Progenitor cell of endocrine pancreas (in vitro differentiated cells): ENCODE measurements at regions not wholly inside any gene's neighbourhood (a gene's known extent, or its start where the extent isn't known, plus 50 kb on each side); places are given as distances from the start of the nearest gene placed in this dataset.

Source experiments
- DNase-seq: peaks from one replicate; pipeline ENCODE4 v3.0.0; 2021; ENCODE audit warnings: low spot score; ENCODE audit not compliant: unreplicated experiment
- H3K27ac Mint-ChIP-seq: 2 replicates; pipeline ENCODE4 v1.8.0; 2021; ENCODE audit warnings: mild to moderate bottlenecking, moderate library complexity, mixed read lengths
- H3K27me3 Mint-ChIP-seq: 2 replicates; pipeline ENCODE4 v1.8.0; 2021; ENCODE audit warnings: mixed read lengths
- H3K36me3 Mint-ChIP-seq: 2 replicates; pipeline ENCODE4 v1.8.0; 2022; ENCODE audit warnings: mixed read lengths; ENCODE audit not compliant: insufficient read depth
- H3K4me1 Mint-ChIP-seq: 2 replicates; pipeline ENCODE4 v1.8.0; 2021; ENCODE audit warnings: low read depth, mixed read lengths
- H3K4me3 Mint-ChIP-seq: 2 replicates; pipeline ENCODE4 v1.8.0; 2021; ENCODE audit warnings: low read depth, mild to moderate bottlenecking, moderate library complexity, mixed read lengths
- H3K9me3 Mint-ChIP-seq: 2 replicates; pipeline ENCODE4 v1.8.0; 2021; ENCODE audit warnings: low read depth, mixed read lengths
- TF ChIP-seq, protein P1 (sequence below): fragments of 200-600 bp; sonication (generic); IDR thresholded peaks from one replicate; pipeline ENCODE4 v1.5.0; 2021; ENCODE audit warnings: antibody characterized with exemption, mild to moderate bottlenecking; ENCODE audit not compliant: unreplicated experiment

DNA sequence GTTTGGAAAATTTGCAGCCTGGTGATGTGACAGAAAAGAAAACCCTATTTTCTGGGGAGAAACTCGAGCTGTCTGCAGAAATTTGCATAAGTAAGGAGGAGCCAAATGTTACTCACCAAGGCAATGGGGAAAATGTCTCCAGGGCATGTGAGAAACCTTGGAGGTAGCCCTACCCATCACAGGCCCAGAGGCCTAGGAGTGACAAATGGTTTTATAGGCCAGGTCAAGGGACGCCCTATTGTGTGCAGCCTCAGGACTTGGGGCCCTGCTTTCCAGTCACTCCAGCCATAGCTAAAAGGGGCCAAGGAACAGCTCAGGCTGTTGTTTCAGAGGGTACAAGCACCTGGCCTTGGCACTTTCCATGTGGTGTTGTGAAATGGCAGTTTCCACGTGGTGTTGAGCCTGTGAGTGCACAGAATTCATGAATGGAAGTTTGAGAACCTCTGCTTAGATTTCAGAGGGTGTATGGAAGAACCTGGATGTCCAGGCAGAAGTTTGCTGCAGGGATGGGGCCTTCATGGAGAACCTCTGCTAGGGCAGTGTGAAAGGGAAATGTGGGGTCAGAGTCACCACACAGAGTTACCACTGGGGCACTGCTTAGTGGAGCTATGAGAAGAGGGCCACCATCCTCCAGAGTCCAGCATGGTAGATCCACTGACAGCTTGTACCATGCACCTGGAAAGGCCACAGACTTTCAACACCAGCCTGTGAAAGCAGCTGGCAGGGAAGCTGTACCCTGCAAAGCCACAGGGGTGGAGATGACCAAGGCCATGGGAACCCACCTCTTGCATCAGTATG is 637.6 kb upstream of the EPHA5 start:
- Mint-ChIP-seq H3K4me3 (no peak overlapping the region), H3K9me3 (peaks cover 12% of the 10 kb centered on the region), H3K27ac (no peak overlapping the region), H3K4me1 (no peaks in the 10 kb centered on the region), H3K36me3 (no peaks in the 10 kb centered on the region), H3K27me3 (no peaks in the 10 kb centered on the region)
- TF ChIP-seq, protein P1, sequence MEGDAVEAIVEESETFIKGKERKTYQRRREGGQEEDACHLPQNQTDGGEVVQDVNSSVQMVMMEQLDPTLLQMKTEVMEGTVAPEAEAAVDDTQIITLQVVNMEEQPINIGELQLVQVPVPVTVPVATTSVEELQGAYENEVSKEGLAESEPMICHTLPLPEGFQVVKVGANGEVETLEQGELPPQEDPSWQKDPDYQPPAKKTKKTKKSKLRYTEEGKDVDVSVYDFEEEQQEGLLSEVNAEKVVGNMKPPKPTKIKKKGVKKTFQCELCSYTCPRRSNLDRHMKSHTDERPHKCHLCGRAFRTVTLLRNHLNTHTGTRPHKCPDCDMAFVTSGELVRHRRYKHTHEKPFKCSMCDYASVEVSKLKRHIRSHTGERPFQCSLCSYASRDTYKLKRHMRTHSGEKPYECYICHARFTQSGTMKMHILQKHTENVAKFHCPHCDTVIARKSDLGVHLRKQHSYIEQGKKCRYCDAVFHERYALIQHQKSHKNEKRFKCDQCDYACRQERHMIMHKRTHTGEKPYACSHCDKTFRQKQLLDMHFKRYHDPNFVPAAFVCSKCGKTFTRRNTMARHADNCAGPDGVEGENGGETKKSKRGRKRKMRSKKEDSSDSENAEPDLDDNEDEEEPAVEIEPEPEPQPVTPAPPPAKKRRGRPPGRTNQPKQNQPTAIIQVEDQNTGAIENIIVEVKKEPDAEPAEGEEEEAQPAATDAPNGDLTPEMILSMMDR: no peak
- DNase-seq: no peak

DNA sequence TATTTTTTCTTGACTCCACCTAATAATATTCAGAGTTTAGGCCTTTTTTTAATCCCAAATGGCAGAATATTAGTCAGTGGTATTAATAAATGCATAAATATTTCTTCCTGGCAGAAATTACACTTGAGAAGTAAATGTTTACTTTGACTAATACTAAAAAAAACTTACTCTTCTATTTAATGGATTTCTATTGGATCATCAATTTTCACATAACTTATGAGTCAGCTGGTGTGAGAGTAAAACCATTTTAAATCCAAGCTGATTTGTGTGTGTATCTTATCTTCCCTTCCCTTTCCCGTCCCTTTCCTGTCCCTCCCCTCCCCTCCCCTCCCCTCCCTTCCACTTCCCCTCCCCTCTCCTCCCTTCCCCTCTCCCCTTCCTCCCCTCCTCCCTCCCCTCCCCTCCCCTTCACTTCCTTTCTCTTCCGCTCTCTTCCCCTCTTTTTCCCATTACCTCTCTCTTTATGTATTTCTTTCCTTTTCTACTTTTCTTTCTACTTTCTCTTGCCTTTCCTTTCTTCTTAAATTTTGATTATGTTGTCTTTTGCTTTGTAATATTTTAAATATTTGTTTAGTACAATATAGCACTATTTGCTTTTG is 630.1 kb upstream of the EPHA5 start:
- Mint-ChIP-seq H3K27me3 (no peaks in the 10 kb centered on the region), H3K36me3 (no peaks in the 10 kb centered on the region), H3K27ac (no peak overlapping the region), H3K4me1 (peaks cover 2% of the 10 kb centered on the region), H3K4me3 (no peak overlapping the region), H3K9me3 (peaks cover 4% of the 10 kb centered on the region)
- TF ChIP-seq, protein P1: no peak
- no peak for DNase-seq

DNA sequence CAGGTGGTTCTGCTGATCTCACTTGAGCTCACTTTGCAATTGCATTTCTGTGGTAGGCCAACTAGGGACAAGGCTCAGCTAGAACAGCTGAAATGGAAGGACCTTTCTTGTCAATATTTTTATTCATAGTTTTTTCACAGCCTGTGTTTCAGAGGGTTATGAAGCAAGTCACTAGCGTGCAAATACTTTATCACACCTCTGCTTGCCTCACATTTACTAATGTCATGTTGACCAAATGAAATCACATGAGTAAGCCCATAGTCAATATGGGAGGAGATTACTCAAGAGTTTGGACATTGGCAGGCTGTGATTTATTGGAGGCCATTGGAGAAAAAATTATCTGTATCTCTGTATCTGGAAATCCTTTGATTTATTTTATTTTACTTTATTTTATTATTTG is 628.3 kb upstream of the EPHA5 start:
- DNase-seq: no peak
- Mint-ChIP-seq H3K27ac (no peak overlapping the region), H3K9me3 (peaks cover 4% of the 10 kb centered on the region), H3K36me3 (no peaks in the 10 kb centered on the region), H3K27me3 (no peaks in the 10 kb centered on the region), H3K4me3 (no peak overlapping the region), H3K4me1 (peaks cover 2% of the 10 kb centered on the region)
- TF ChIP-seq, protein P1: no peak

DNA sequence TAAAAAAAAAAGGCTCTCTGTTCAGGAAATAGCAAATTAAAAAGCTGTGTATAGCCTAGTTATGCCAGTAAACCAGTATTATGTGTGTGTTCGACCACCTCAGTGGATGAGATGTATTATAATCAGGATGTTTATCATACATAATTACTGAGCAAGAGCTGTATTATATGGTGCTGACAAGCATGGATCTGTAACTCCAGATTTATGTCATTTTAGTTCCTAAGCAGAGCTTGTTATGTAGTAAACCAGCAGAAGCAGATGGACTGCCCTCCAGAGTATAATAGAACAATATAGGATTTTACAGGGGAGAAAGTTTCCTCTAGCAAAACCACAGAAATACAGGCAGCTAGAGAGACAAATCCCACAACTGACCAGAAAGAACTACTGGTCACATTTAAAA is 627.4 kb upstream of the EPHA5 start:
- Mint-ChIP-seq H3K9me3 (peaks cover 4% of the 10 kb centered on the region), H3K27ac (no peak overlapping the region), H3K4me1 (peaks cover 2% of the 10 kb centered on the region), H3K36me3 (no peaks in the 10 kb centered on the region), H3K4me3 (no peak overlapping the region), H3K27me3 (no peaks in the 10 kb centered on the region)
- TF ChIP-seq, protein P1: no peak
- DNase-seq: no peak

DNA sequence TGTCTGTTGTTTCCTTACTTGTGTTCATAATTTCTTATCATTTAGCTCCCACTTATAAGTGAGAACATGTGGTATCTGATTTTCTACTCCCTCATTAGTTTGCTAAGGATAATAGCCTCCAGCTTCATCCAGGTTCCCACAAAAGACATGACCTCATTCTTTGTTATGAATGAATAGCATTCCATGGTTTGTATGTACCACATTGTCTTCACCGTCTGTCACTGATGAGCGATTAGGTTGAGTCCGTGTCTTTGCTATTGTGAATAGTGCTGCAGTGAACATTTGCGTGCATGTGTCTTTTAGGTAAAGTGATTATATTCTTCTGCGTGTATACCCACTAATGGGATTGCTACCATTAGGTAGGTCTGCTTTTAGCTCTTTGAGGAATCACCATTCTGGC is 624.3 kb upstream of the EPHA5 start:
- DNase-seq: no peak
- peaks cover 2% of the 10 kb centered on the region for H3K4me1 Mint-ChIP-seq
- no peaks in the 10 kb centered on the region for H3K27me3 Mint-ChIP-seq
- H3K9me3 Mint-ChIP-seq: peaks cover 7% of the 10 kb centered on the region
- no peak overlapping the region for H3K4me3 Mint-ChIP-seq
- H3K36me3 Mint-ChIP-seq: no peaks in the 10 kb centered on the region
- TF ChIP-seq, protein P1: no peak
- H3K27ac Mint-ChIP-seq: no peak overlapping the region
